IMR-90 (cell line): ENCODE measurements at regions not wholly inside any gene's neighbourhood (a gene's known extent, or its start where the extent isn't known, plus 50 kb on each side); places are given as distances from the start of the nearest gene placed in this dataset.
A peak's percentile ranks its signal among the peaks of the same experiment; 100 is the strongest.

ENCODE experiments used
- ATAC-seq: fragments of 200-7000 bp; cut with Tn5 transposase; 2 replicates; pipeline ENCODE4 v1.9.1; 2020; ENCODE audit warnings: low read depth, mild to moderate bottlenecking, moderate library complexity
- BruUV-seq: library from RNA; stranded (reverse); fragments of 400-500 nt; replicated peaks from 2 replicates; lab custom pipeline; 2021; lab: Mats Ljungman, UMichigan
- CTCF ChIA-PET: fragments of 300-600 bp; formaldehyde crosslinking; extraction: SDS; loops from one replicate; lab custom pipeline; 2021; ENCODE audit warnings: antibody characterized with exemption; lab: Yijun Ruan, JAX
- POLR2A ChIA-PET: fragments of 300-600 bp; sonication (Branson Sonifier 250); formaldehyde crosslinking; loops from one replicate; lab custom pipeline; 2022; ENCODE audit warnings: antibody characterized with exemption; ENCODE audit not compliant: unreplicated experiment; lab: Charles Lee
- DNase-seq: peaks from one replicate; pipeline ENCODE4 v3.0.0; 2013
- H2AFZ ChIP-seq: replicated peaks from 2 replicates; pipeline ENCODE3; 2013; ENCODE audit warnings: low read length, mild to moderate bottlenecking; ENCODE audit not compliant: poor library complexity
- H2AK5ac ChIP-seq: 2 replicates; pipeline ENCODE4 v1.6.1; 2013; ENCODE audit warnings: low read depth, low read length, inconsistent platforms
- H2AK9ac ChIP-seq: replicated peaks from 2 replicates; pipeline ENCODE3; 2013; ENCODE audit warnings: mild to moderate bottlenecking, low read depth, low read length, moderate library complexity; ENCODE audit not compliant: poor library complexity
- H2BK120ac ChIP-seq: 2 replicates; pipeline ENCODE4 v1.6.1; 2013; ENCODE audit warnings: low read depth, low read length, inconsistent platforms
- H2BK15ac ChIP-seq: 3 replicates; pipeline ENCODE4 v1.6.1; 2013; ENCODE audit warnings: low read depth, low read length, inconsistent platforms
- H2BK20ac ChIP-seq: 2 replicates; pipeline ENCODE4 v1.6.1; 2013; ENCODE audit warnings: low read depth, mild to moderate bottlenecking, inconsistent platforms, low read length, moderate library complexity
- H2BK5ac ChIP-seq: 2 replicates; pipeline ENCODE4 v1.6.1; 2013; ENCODE audit warnings: mild to moderate bottlenecking, low read depth, low read length, inconsistent platforms; ENCODE audit not compliant: poor library complexity, severe bottlenecking
- H3K14ac ChIP-seq: replicated peaks from 2 replicates; pipeline ENCODE4 v1.6.1; 2013; ENCODE audit warnings: low read depth, low read length, inconsistent platforms
- H3K18ac ChIP-seq: 2 replicates; pipeline ENCODE4 v1.6.1; 2013; ENCODE audit warnings: low read depth, low read length, control low read depth
- H3K23ac ChIP-seq: 2 replicates; pipeline ENCODE4 v1.6.1; 2013; ENCODE audit warnings: low read depth, low read length, inconsistent platforms
- H3K27ac ChIP-seq: 2 replicates; pipeline ENCODE4 v1.5.1; 2013; ENCODE audit warnings: mild to moderate bottlenecking, control low read depth, low read length; ENCODE audit not compliant: insufficient read depth
- H3K27me3 ChIP-seq: 2 replicates; pipeline ENCODE4 v1.6.1; 2013; ENCODE audit warnings: low read length; ENCODE audit not compliant: control insufficient read depth, insufficient read depth
- H3K36me3 ChIP-seq: 2 replicates; pipeline ENCODE4 v1.6.1; 2013; ENCODE audit warnings: low read length, mixed read lengths; ENCODE audit not compliant: control insufficient read depth, insufficient read depth
- H3K4ac ChIP-seq: 2 replicates; pipeline ENCODE4 v1.6.1; 2013; ENCODE audit warnings: low read depth, low read length, inconsistent platforms
- H3K4me1 ChIP-seq: 2 replicates; pipeline ENCODE4 v1.6.1; 2013; ENCODE audit warnings: low read length, mixed read lengths; ENCODE audit not compliant: control insufficient read depth, insufficient read depth
- H3K4me2 ChIP-seq: 2 replicates; pipeline ENCODE4 v1.6.1; 2013; ENCODE audit warnings: low read depth, mild to moderate bottlenecking, control low read depth, low read length, moderate library complexity
- H3K4me3 ChIP-seq: 2 replicates; pipeline ENCODE4 v1.5.1; 2013; ENCODE audit warnings: low read depth, mild to moderate bottlenecking, control low read depth, low read length, moderate library complexity; ENCODE audit not compliant: insufficient read depth
- H3K56ac ChIP-seq: 2 replicates; pipeline ENCODE4 v1.6.1; 2013; ENCODE audit warnings: low read length, inconsistent platforms; ENCODE audit not compliant: insufficient read depth; ENCODE audit errors: extremely low read depth
- H3K79me1 ChIP-seq, 2 experiments: 2 replicates each; pipeline ENCODE4 v1.6.1; 2013; ENCODE audit warnings: low read length in 2 of 2, inconsistent platforms in 1 of 2, low read depth in 1 of 2
- H3K9ac ChIP-seq: 2 replicates; pipeline ENCODE4 v1.6.1; 2013; ENCODE audit warnings: low read depth, low read length, control low read depth
- H3K9me1 ChIP-seq: 2 replicates; pipeline ENCODE4 v1.6.1; 2013; ENCODE audit warnings: low read length, inconsistent platforms; ENCODE audit not compliant: insufficient read depth
- H3K9me3 ChIP-seq: 2 replicates; pipeline ENCODE4 v1.6.1; 2013; ENCODE audit warnings: low read length; ENCODE audit not compliant: control insufficient read depth, insufficient read depth
- H4K20me1 ChIP-seq: 2 replicates; pipeline ENCODE4 v1.6.1; 2013; ENCODE audit warnings: low read length, inconsistent platforms; ENCODE audit not compliant: insufficient read depth
- H4K5ac ChIP-seq: 2 replicates; pipeline ENCODE4 v1.6.1; 2013; ENCODE audit warnings: mild to moderate bottlenecking, low read depth, low read length, control low read depth
- H4K8ac ChIP-seq, 2 experiments: 2 replicates each; pipeline ENCODE4 v1.6.1; 2013; ENCODE audit warnings: low read depth in 2 of 2, low read length in 2 of 2, control low read depth in 1 of 2, inconsistent platforms in 1 of 2
- H4K91ac ChIP-seq: 2 replicates; pipeline ENCODE4 v1.6.1; 2013; ENCODE audit warnings: low read depth, low read length, inconsistent platforms; ENCODE audit not compliant: insufficient read depth
- BHLHE40 ChIP-seq: fragments of 150-350 bp; IDR thresholded peaks from 2 replicates; pipeline ENCODE4 v1.6.1; 2016; ENCODE audit warnings: mild to moderate bottlenecking, low read depth, low read length
- CEBPB ChIP-seq: IDR thresholded peaks from 2 replicates; pipeline ENCODE4 v1.6.1; 2012; ENCODE audit warnings: low read depth, low read length, improper control_type of control experiment
- CHD1 ChIP-seq: IDR thresholded peaks from 2 replicates; pipeline ENCODE4 v1.6.1; 2012; ENCODE audit warnings: low read depth, low read length, improper control_type of control experiment
- CTCF ChIP-seq: conservative IDR thresholded peaks from 2 replicates; pipeline ENCODE4 v1.5.1; 2012; ENCODE audit warnings: mild to moderate bottlenecking, low read depth, low read length, improper control_type of control experiment
- ELK1 ChIP-seq: fragments of 150-350 bp; IDR thresholded peaks from 2 replicates; pipeline ENCODE4 v1.6.1; 2016; ENCODE audit warnings: low read depth, mild to moderate bottlenecking, low read length, moderate library complexity, borderline replicate concordance
- FOS ChIP-seq: fragments of 150-350 bp; IDR thresholded peaks from 2 replicates; pipeline ENCODE4 v1.6.1; 2016; ENCODE audit warnings: low read depth, low read length
- MAFK ChIP-seq: IDR thresholded peaks from 2 replicates; pipeline ENCODE4 v1.6.1; 2012; ENCODE audit warnings: low read depth, low read length, improper control_type of control experiment
- MAZ ChIP-seq: IDR thresholded peaks from 2 replicates; pipeline ENCODE4 v1.6.1; 2012; ENCODE audit warnings: low read depth, mild to moderate bottlenecking, low read length, improper control_type of control experiment, moderate library complexity, borderline replicate concordance
- MXI1 ChIP-seq: IDR thresholded peaks from 2 replicates; pipeline ENCODE4 v1.6.1; 2012; ENCODE audit warnings: low read depth, mild to moderate bottlenecking, low read length, moderate library complexity, borderline replicate concordance
- NFE2L2 ChIP-seq: fragments of 150-350 bp; IDR thresholded peaks from 2 replicates; pipeline ENCODE4 v1.6.1; 2016; ENCODE audit warnings: low read depth, mild to moderate bottlenecking, low read length
- POLR2A ChIP-seq: IDR thresholded peaks from 2 replicates; pipeline ENCODE4 v1.6.1; 2012; ENCODE audit warnings: mild to moderate bottlenecking, low read depth, low read length
- RAD21 ChIP-seq: IDR thresholded peaks from 2 replicates; pipeline ENCODE4 v1.6.1; 2012; ENCODE audit warnings: low read length, improper control_type of control experiment
- RCOR1 ChIP-seq: IDR thresholded peaks from 2 replicates; pipeline ENCODE4 v1.6.1; 2012; ENCODE audit warnings: mild to moderate bottlenecking, low read length, improper control_type of control experiment; ENCODE audit not compliant: insufficient replicate concordance
- RFX5 ChIP-seq: IDR thresholded peaks from 2 replicates; pipeline ENCODE4 v1.8.0; 2012; ENCODE audit warnings: low read depth, mild to moderate bottlenecking, low read length, moderate library complexity
- SMC3 ChIP-seq: fragments of 150-350 bp; IDR thresholded peaks from 2 replicates; pipeline ENCODE4 v1.6.1; 2016; ENCODE audit warnings: low read depth, mild to moderate bottlenecking, antibody characterized with exemption, low read length, moderate library complexity
- USF2 ChIP-seq: fragments of 150-350 bp; IDR thresholded peaks from 2 replicates; pipeline ENCODE4 v1.6.1; 2017; ENCODE audit warnings: mild to moderate bottlenecking, antibody characterized with exemption, low read length, low read depth
- WGBS, 2 experiments: methylation state at CpG; one replicate each; pipeline versions ENCODE4 v1.1.5 to v1.1.7; 2013; ENCODE audit warnings: missing lambda C conversion rate in 2 of 2; ENCODE audit not compliant: insufficient read length in 1 of 2; ENCODE audit errors: extremely low coverage in 2 of 2; 5-methylcytosine and 5-hydroxymethylcytosine counted together
- dilution Hi-C: fragments of 300-500 bp; cut with HindIII; formaldehyde crosslinking; loops from one replicate; pipeline ENCODE4 v1.14.3; 2018; ENCODE audit warnings: low sequenced_read_pairs; ENCODE audit not compliant: unreplicated experiment
- in situ Hi-C: fragments of 300-500 bp; cut with MboI; formaldehyde crosslinking; loops from 3 replicates; pipeline ENCODE4 v1.14.3; 2019; ENCODE audit warnings: low sequenced_read_pairs, inconsistent platforms, mixed read lengths
- intact Hi-C: fragments of 100-400 bp; cut with micrococcal nuclease; formaldehyde crosslinking; loops from 2 replicates; pipeline ENCODE4 v1.10.0; 2022

- no peak overlapping the region for H2BK120ac ChIP-seq
- no peak overlapping the region for H4K8ac ChIP-seq
- H3K9me1 ChIP-seq: no peaks in the 10 kb centered on the region
- peak overlapping the region; percentile 27; the same call in 1 of the 2 replicates for H2BK20ac ChIP-seq
- peaks cover 4% of the 10 kb centered on the region for H3K4me1 ChIP-seq
- H3K56ac ChIP-seq: no peak overlapping the region
- WGBS, 2 experiments: no CpG with 5 or more reads among the region's 2 CpGs
- no peak overlapping the region for H4K91ac ChIP-seq
- H2BK5ac ChIP-seq: no peak overlapping the region
- H3K4me2 ChIP-seq: no peak overlapping the region
- no peak overlapping the region for H3K4me3 ChIP-seq
- ATAC-seq (no peak), DNase-seq (no peak)
- H2AFZ ChIP-seq: no peak overlapping the region
- no peak overlapping the region for H3K23ac ChIP-seq
- H3K18ac ChIP-seq: peak overlapping the region; percentile 73; the same call in 1 of the 2 replicates
- H3K36me3 ChIP-seq: no peaks in the 10 kb centered on the region
- H3K79me1 ChIP-seq: no peaks in the 10 kb centered on the region
- no peak overlapping the region for H4K5ac ChIP-seq
- intact Hi-C loops (no loop called here), in situ Hi-C loops (no loop called here), dilution Hi-C loops (no loop called here)
- no peak overlapping the region for H3K9ac ChIP-seq
- BruUV-seq: no TSS peak
- H4K20me1 ChIP-seq: no peaks in the 10 kb centered on the region
- ChIA-PET CTCF (interaction anchor here (0.9 kb wide), 1 partner anchor 510 kb away, joined by 3 read pairs; no protein-coding TSS in a partner anchor), POLR2A (no interaction called here)
- no peak overlapping the region for H3K4ac ChIP-seq
- no peak overlapping the region for H2BK15ac ChIP-seq
- no peak overlapping the region for H3K27ac ChIP-seq
- 0 out of 2 replicates have a peak overlapping the region, but pooled peaks have one; percentile 13 for H2AK5ac ChIP-seq
- H3K14ac ChIP-seq: no peak overlapping the region
- no peaks in the 10 kb centered on the region for H3K9me3 ChIP-seq
- H3K27me3 ChIP-seq: no peaks in the 10 kb centered on the region
- H2AK9ac ChIP-seq: no peak overlapping the region
- TF ChIP-seq MAZ: no peak
- TF ChIP-seq SMC3: no peak
- no peak for TF ChIP-seq ELK1
- TF ChIP-seq CEBPB: no peak
- no peak for TF ChIP-seq POLR2A
- no peak for TF ChIP-seq CHD1
- no peak for TF ChIP-seq FOS
- TF ChIP-seq NFE2L2: no peak
- TF ChIP-seq RAD21: no peak
- no peak for TF ChIP-seq MAFK
- no peak for TF ChIP-seq USF2
- TF ChIP-seq CTCF: no peak
- no peak for TF ChIP-seq RCOR1
- TF ChIP-seq BHLHE40: no peak
- no peak for TF ChIP-seq RFX5
- TF ChIP-seq MXI1: no peak
Observed at GRCh38 chr5:92944337-92944736, 636.7 kb downstream of the NR2F1-AS1 start.
